ENCODE measurements at regions not wholly inside any gene's neighbourhood (a gene's known extent, or its start where the extent isn't known, plus 50 kb on each side); places are given as distances from the start of the nearest gene placed in this dataset.

- TF ChIP-seq POLR2A (IDR thresholded peaks at IDR 0.05) (no peak), CTCF (IDR thresholded peaks at IDR 0.05) (no peak)
These were observed 372.8 kb upstream of the MGMT start for GRCh38 chr10:129094233-129094632.

Measured in lower leg skin (tissue), 3 donors.